Activated naive CD8-positive, alpha-beta T cell treated with anti-CD3 and anti-CD28 coated beads, Interleukin-2, amount 50 U/mL, for 24 hours (primary cell): ENCODE measurements at regions not wholly inside any gene's neighbourhood (a gene's known extent, or its start where the extent isn't known, plus 50 kb on each side); places are given as distances from the start of the nearest gene placed in this dataset.

Source experiments
- ATAC-seq: fragments of 150-1000 bp; cut with Tn5 transposase; one replicate; pipeline ENCODE4 v1.10.0; 2021
- DNase-seq: peaks from one replicate; pipeline ENCODE4 v3.0.0; 2021
- H3K27ac Mint-ChIP-seq: one replicate; pipeline ENCODE4 v1.8.0; 2021; ENCODE audit warnings: mild to moderate bottlenecking, mixed read lengths
- H3K27me3 Mint-ChIP-seq: one replicate; pipeline ENCODE4 v1.8.0; 2021; ENCODE audit warnings: mixed read lengths
- H3K36me3 Mint-ChIP-seq: one replicate; pipeline ENCODE4 v1.8.0; 2021; ENCODE audit warnings: low read depth, mixed read lengths
- H3K4me1 Mint-ChIP-seq: one replicate; pipeline ENCODE4 v1.8.0; 2021; ENCODE audit warnings: mixed read lengths
- H3K4me3 Mint-ChIP-seq: one replicate; pipeline ENCODE4 v1.8.0; 2021; ENCODE audit warnings: mild to moderate bottlenecking, moderate library complexity, mixed read lengths
- H3K9me3 Mint-ChIP-seq: one replicate; pipeline ENCODE4 v1.8.0; 2021; ENCODE audit warnings: mixed read lengths

DNA sequence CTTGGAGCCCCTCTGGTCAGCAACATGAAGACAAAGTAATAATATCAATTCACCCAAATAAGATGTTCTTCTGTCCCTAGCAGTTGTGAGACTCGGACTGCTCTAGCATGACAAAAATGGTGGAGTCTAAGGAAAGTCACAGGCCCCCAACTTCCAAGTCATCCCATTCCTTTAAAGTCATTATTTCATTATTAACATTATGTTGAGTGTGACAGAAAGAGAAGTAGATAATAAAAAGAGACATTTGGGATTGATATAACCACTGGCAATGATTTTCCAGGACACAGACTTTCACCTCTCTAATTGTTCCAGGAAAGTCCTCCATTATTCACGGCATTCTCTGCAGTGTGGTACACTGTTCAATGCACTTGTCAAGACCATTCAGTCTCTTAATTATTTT lies 1533.0 kb upstream of the TENM4 start:
- Mint-ChIP-seq H3K36me3 (no peaks in the 10 kb centered on the region), H3K27me3 (no peaks in the 10 kb centered on the region), H3K27ac (no peak overlapping the region), H3K9me3 (peaks cover 4% of the 10 kb centered on the region), H3K4me3 (no peak overlapping the region), H3K4me1 (no peaks in the 10 kb centered on the region)
- ATAC-seq: no peak
- no peak for DNase-seq

DNA sequence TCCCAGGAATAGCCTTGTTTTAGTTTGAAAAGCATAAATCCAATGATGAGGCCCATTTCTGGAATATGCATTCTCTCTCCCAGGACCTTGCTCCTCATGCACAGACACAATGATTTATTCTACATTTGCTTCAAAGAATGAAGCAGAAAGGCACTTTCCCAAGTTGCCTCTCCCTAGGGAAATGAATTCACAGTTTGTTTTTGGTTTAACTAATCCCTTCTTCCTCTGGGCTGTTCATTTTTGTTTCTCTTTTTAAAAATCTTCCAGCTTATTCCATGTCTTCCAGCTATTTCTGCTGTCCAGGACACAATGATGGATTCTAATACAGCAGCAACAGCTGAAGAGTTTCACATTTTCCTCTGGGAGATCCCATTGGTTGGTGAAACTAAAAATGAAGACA lies 1529.2 kb upstream of the TENM4 start:
- Mint-ChIP-seq H3K4me1 (no peaks in the 10 kb centered on the region), H3K9me3 (peaks cover 5% of the 10 kb centered on the region), H3K36me3 (no peaks in the 10 kb centered on the region), H3K27ac (no peak overlapping the region), H3K4me3 (no peak overlapping the region), H3K27me3 (no peaks in the 10 kb centered on the region)
- no peak for ATAC-seq
- no peak for DNase-seq

DNA sequence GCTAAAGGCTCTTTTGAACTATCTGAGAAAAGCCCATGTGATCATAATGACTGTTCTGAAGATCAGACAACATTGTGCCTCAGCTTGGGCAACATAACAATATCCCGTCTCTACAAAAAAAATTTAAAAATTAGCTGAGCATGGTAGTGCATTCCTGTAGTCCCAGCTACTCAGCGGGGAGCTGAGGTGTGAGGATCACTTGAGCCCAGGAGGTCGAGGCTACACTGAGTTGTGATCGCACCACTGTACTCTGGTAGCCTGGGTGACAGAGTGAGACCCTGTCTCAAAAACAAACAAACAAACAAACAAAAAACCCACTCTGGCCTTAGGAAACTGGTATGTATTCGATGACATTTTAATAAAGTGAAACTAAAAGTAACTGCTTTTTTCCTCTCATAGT lies 1526.8 kb upstream of the TENM4 start:
- no peak for ATAC-seq

DNA sequence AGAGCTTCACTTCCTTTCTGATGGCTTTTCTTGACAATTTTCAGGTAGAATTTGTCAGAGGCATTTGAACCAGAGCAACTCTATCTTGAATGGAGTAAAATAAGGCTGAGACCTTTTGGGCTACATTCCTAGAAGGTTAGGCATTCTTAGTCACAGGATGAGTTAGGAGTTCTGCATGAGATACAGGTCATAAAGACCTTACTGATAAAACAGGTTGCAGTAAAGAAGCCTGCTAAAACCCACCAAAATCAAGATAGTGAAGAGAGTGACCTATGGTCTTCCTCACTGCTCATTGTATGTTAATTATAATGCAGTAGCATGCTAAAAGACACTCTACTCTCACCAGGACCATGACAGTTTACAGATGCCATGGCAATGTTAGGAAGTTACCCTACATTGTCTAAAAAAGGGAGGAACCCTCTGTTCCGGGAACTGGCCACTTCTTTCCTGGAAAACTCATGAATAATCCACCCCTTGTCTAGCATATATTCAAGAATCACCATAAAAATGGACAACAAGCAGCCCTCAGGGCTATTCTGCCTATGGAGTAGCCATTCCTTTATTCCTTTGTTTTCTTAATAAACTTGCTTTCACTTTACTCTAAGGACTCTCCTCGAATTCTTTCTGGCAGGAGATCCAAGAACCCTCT lies 1519.7 kb upstream of the TENM4 start:
- Mint-ChIP-seq H3K9me3 (peaks cover 28% of the 10 kb centered on the region), H3K27me3 (no peaks in the 10 kb centered on the region), H3K4me3 (no peak overlapping the region), H3K36me3 (no peaks in the 10 kb centered on the region), H3K4me1 (no peaks in the 10 kb centered on the region), H3K27ac (no peak overlapping the region)
- ATAC-seq: no peak
- DNase-seq: no peak

More for the DNA sequence above, 1526.8 kb upstream of the TENM4 start:
- H3K27ac Mint-ChIP-seq: no peak overlapping the region
- no peak for DNase-seq
- H3K4me3 Mint-ChIP-seq: no peak overlapping the region
- H3K9me3 Mint-ChIP-seq: peaks cover 16% of the 10 kb centered on the region
- no peaks in the 10 kb centered on the region for H3K4me1 Mint-ChIP-seq
- H3K36me3 Mint-ChIP-seq: no peaks in the 10 kb centered on the region
- H3K27me3 Mint-ChIP-seq: no peaks in the 10 kb centered on the region

DNA sequence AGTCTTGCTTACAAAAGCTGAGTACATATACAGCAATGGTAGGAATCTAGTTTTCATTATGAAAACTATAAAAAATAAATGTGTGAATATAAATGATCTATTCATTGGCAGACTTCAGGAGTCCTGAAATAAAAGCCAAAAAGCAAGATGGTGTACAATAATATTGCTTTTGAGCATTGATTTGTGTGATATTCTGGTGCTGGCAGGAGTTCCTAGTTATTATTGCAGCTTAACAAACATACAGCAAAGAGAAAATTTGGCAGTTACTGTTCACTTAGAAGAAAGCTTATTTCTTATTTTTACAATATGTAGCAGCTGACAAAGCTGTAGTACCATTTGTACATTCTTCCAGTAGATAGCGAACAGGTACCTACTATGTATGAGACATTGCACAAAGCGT lies 1518.9 kb upstream of the TENM4 start:
- H3K27me3 Mint-ChIP-seq: no peaks in the 10 kb centered on the region
- peaks cover 25% of the 10 kb centered on the region for H3K9me3 Mint-ChIP-seq
- no peaks in the 10 kb centered on the region for H3K4me1 Mint-ChIP-seq
- H3K36me3 Mint-ChIP-seq: no peaks in the 10 kb centered on the region
- no peak for DNase-seq
- no peak for ATAC-seq
- no peak overlapping the region for H3K27ac Mint-ChIP-seq
- no peak overlapping the region for H3K4me3 Mint-ChIP-seq

DNA sequence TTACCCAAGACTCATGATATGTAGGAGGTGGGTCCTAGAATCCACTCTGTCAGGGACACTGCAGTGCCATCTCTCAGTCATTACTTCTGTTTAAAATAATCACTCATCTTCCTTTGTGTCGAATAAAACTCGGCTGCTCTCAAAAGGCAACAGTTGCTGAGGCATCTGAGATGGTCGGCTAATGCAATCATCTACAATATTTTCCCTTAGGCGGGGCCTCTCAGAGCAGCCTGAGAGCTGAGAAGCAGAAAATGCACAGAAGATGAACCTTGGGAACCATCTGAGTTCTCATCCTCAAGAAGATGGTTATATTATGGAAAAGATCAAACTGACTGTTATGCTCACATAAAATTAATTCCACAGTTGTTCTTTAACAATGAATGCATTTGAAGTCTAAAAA lies 1518.2 kb upstream of the TENM4 start:
- Mint-ChIP-seq H3K9me3 (peaks cover 24% of the 10 kb centered on the region), H3K4me3 (no peak overlapping the region), H3K27me3 (no peaks in the 10 kb centered on the region), H3K36me3 (no peaks in the 10 kb centered on the region), H3K27ac (no peak overlapping the region), H3K4me1 (no peaks in the 10 kb centered on the region)
- DNase-seq: no peak
- ATAC-seq: no peak

DNA sequence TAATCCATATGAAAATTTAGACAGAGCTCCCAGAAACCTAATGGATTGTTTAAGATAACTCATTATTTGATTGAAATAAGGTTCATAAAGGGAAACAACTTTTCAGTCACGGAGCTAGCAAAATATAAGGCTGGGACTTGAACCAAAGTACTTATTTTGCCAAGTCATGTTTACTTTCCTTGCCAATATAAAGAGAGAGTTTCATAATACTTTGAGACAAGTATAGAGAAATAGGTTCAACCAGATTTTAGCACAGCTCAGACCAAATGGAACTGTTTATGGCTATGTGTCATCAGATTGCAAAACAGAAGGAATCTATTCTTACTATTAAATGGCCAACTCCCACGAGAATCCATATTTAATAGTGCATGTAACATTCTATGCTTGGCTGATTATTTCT lies 1517.5 kb upstream of the TENM4 start:
- Mint-ChIP-seq H3K27ac (no peak overlapping the region), H3K27me3 (no peaks in the 10 kb centered on the region), H3K9me3 (peaks cover 19% of the 10 kb centered on the region), H3K4me3 (no peak overlapping the region), H3K36me3 (no peaks in the 10 kb centered on the region), H3K4me1 (no peaks in the 10 kb centered on the region)
- ATAC-seq: no peak
- DNase-seq: no peak

DNA sequence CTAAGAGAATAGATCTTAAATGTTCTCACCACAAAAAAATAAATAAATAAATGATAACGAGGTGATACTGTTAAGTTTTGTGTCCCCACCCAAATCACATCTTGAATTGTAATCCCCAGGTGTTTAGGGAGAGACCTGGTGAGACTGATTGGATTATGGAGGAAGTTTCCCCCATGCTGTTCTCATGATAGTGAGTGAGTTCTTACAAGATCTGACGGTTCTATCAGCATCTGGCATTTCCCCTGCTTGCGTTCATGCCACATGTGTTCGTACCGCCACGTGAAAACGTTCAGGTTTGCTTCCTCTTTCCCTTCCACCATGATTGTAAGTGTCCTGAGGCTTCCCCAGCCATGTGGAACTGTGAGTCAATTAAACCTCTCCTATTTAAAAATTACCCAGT lies 1514.8 kb upstream of the TENM4 start:
- H3K4me1 Mint-ChIP-seq: no peaks in the 10 kb centered on the region
- DNase-seq: no peak
- no peak overlapping the region for H3K27ac Mint-ChIP-seq
- no peak for ATAC-seq
- no peaks in the 10 kb centered on the region for H3K36me3 Mint-ChIP-seq
- no peak overlapping the region for H3K4me3 Mint-ChIP-seq
- no peaks in the 10 kb centered on the region for H3K27me3 Mint-ChIP-seq
- peaks cover 14% of the 10 kb centered on the region for H3K9me3 Mint-ChIP-seq

DNA sequence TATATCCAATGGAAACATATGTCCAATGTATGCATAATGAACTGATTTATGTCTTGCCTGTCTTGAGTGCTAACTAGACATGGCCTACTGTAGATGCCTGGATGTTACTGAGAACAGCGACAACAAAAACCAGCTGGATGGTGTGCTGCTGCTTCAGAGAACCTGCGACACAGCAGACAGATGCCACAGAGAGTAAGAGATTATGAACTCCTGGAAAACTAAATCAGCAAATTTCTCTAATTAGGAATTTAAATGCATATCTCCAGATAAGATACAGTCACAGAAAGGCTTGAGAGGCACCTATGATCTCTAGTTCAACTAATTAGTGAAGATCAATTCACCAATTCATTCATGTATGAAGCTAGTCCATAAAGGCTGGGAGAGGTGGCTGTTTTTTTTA lies 1508.0 kb upstream of the TENM4 start:
- Mint-ChIP-seq H3K36me3 (no peaks in the 10 kb centered on the region), H3K9me3 (peaks cover 10% of the 10 kb centered on the region), H3K27ac (no peak overlapping the region), H3K4me3 (no peak overlapping the region), H3K4me1 (no peaks in the 10 kb centered on the region), H3K27me3 (no peaks in the 10 kb centered on the region)
- no peak for DNase-seq
- no peak for ATAC-seq

DNA sequence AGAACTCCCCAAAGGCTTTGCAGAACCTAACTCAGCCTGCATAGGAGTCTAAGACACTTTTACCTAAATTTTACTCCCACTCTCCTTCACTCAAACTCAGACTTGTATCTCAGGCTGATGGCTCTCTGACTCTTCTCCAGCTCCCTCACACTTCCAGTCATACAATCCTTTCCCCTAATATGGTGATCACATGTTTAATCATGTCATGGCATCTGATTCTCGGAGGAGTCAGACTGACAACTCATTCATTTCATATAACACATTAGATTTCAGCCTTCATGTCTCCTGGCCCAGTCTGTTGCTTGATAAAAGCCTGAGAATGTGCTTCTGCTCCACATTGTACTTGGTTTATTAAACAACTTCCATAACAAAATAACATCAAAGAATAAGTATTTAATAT lies 1503.9 kb upstream of the TENM4 start:
- no peaks in the 10 kb centered on the region for H3K27me3 Mint-ChIP-seq
- no peak for ATAC-seq
- peaks cover 4% of the 10 kb centered on the region for H3K9me3 Mint-ChIP-seq
- H3K27ac Mint-ChIP-seq: no peak overlapping the region
- H3K36me3 Mint-ChIP-seq: no peaks in the 10 kb centered on the region
- no peak overlapping the region for H3K4me3 Mint-ChIP-seq
- H3K4me1 Mint-ChIP-seq: no peaks in the 10 kb centered on the region
- no peak for DNase-seq

DNA sequence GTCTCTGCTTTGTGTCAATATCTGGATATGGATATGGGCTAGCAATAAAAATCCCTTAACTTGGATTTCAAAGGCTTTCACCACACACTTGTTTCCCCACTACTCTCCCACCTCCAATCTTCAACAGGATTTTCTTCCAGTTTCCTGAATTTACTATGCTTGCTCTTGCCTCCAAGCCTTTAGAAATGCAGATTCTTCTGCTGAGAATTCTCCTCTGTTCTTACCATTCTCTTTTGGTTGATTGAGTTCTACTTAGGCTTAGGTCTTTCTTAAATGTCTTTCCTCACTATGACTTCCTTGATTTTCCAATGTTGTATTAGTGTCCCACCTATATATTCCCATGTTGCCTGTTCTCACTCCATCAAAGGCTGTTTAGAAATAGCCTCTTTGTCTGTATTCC lies 1502.4 kb upstream of the TENM4 start:
- Mint-ChIP-seq H3K27me3 (no peaks in the 10 kb centered on the region), H3K4me3 (no peak overlapping the region), H3K36me3 (no peaks in the 10 kb centered on the region), H3K4me1 (no peaks in the 10 kb centered on the region), H3K27ac (no peak overlapping the region), H3K9me3 (no peaks in the 10 kb centered on the region)
- ATAC-seq (no peak), DNase-seq (no peak)

DNA sequence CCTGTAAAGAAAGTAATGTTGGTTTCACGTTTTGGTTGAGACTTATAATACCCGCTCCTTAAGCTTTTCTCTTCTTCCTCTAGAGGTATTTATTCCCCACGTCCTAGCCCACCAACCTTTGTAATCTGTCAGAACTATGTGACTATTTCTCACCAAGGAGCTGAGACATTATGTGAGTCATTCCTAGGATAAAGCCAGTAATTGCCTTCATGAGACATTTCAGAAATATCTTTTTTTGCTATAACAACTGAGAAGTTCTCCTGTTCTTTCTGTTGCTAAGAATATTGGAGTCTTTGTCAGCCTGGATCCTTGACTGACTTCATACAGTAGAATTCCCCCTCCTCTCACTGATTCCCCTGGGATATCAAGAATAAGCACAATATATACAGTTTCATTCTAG lies 1497.0 kb upstream of the TENM4 start:
- ATAC-seq: no peak
- peaks cover 5% of the 10 kb centered on the region for H3K9me3 Mint-ChIP-seq
- no peaks in the 10 kb centered on the region for H3K36me3 Mint-ChIP-seq
- H3K4me1 Mint-ChIP-seq: no peaks in the 10 kb centered on the region
- H3K27ac Mint-ChIP-seq: no peak overlapping the region
- no peak overlapping the region for H3K4me3 Mint-ChIP-seq
- no peaks in the 10 kb centered on the region for H3K27me3 Mint-ChIP-seq
- no peak for DNase-seq

DNA sequence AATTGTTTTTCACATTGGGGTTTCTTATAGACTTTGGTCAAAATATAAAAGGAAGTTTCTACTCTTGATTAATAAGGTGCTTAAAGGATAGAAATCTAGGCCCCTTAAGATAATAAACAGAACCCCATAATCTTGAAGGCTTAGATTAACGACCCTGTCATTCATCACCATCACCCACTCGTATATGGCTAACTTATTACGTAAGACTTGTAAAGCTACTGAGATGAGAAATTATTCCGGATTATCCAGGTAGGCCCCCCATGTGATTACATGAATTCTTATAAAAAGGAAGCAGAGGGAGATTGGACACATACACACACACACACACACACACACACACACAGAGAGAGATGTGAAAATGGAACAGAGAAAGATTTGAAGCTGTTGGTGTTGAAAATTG lies 1489.2 kb upstream of the TENM4 start:
- DNase-seq (no peak), ATAC-seq (no peak)
- Mint-ChIP-seq H3K4me1 (no peaks in the 10 kb centered on the region), H3K4me3 (no peak overlapping the region), H3K36me3 (no peaks in the 10 kb centered on the region), H3K27ac (no peak overlapping the region), H3K27me3 (no peaks in the 10 kb centered on the region), H3K9me3 (peaks cover 9% of the 10 kb centered on the region)

DNA sequence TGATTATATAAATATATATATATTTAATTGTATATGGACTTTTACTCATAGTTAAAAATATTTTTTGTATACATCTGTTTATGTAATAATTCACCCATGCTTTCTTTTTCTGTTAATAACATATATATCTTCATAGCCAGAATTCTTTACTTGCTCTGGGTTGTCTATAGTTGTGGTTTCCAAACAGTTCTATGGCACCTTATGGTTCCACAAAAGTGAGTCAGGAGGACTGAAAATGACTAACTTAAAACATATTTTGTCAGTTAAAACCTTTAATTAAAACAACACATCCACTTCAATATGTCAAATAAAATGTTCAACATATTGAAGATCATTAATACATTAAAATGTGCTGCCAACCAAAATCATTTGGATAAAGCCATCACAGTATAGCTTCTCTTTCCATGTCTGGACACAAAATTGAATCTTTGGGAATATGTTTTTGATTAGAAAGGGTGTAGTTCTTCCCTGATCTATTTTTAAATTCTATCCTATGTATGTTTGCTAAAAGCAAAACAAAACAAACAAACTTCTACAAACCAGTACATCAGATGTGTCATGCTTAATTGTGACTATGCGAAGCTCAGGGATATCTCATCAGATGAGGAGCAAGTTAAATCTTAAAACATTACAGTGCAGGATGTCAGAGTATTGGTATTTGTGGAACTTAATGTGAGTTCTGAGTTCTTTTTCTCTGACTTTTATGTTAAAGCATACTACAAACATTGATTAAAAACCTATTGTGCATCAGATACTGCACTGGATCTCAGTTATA lies 1488.4 kb upstream of the TENM4 start:
- H3K4me3 Mint-ChIP-seq: no peak overlapping the region
- no peaks in the 10 kb centered on the region for H3K4me1 Mint-ChIP-seq
- H3K9me3 Mint-ChIP-seq: peaks cover 9% of the 10 kb centered on the region
- no peak for ATAC-seq
- H3K36me3 Mint-ChIP-seq: no peaks in the 10 kb centered on the region
- DNase-seq: no peak
- H3K27me3 Mint-ChIP-seq: no peaks in the 10 kb centered on the region
- no peak overlapping the region for H3K27ac Mint-ChIP-seq

DNA sequence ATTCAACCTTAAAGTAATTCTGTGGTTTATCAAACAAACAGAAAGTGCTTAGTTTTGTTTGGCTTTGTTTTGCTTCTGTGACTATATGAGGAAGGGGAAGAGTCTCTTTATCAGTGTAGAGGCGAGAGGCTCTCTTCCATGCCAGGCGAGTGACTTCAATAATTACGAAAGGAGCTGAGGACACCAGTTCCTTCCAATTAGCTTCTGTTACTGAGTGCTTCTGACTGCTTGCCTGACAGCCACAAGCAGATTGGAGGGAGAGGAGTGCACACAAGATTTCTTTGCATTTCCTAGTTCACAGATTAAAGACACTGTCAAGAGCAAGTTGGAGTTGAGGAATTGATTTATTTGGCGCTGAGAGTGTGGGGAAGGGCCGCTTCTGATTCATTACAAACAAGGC lies 1484.5 kb upstream of the TENM4 start:
- no peak overlapping the region for H3K4me3 Mint-ChIP-seq
- H3K27ac Mint-ChIP-seq: no peak overlapping the region
- DNase-seq: no peak
- ATAC-seq: no peak
- H3K27me3 Mint-ChIP-seq: no peaks in the 10 kb centered on the region
- peaks cover 4% of the 10 kb centered on the region for H3K9me3 Mint-ChIP-seq
- H3K4me1 Mint-ChIP-seq: no peaks in the 10 kb centered on the region
- H3K36me3 Mint-ChIP-seq: no peaks in the 10 kb centered on the region
